Right ventricle myocardium inferior (tissue), 1 donor: ENCODE measurements at regions not wholly inside any gene's neighbourhood (a gene's known extent, or its start where the extent isn't known, plus 50 kb on each side); places are given as distances from the start of the nearest gene placed in this dataset.
"Not testable (repeated sequence)": the region's sequence is repeated elsewhere in the genome, so short reads cannot be mapped to it uniquely, and the experiment has no call there.

Source experiments
- ATAC-seq: fragments of 200-7000 bp; cut with Tn5 transposase; one replicate; pipeline ENCODE4 v1.9.1; 2020; ENCODE audit warnings: mild to moderate bottlenecking, moderate library complexity
- DNase-seq: peaks from one replicate; pipeline ENCODE4 v3.0.0; 2021; ENCODE audit errors: missing footprints
- intact Hi-C: fragments of 100-400 bp; cut with DNase I; formaldehyde crosslinking; loops from one replicate; pipeline ENCODE4 v1.11.0; 2022
- donor health status: DM: no; HTN: yes; CAD: no; lungs with severe emphysema.

DNA sequence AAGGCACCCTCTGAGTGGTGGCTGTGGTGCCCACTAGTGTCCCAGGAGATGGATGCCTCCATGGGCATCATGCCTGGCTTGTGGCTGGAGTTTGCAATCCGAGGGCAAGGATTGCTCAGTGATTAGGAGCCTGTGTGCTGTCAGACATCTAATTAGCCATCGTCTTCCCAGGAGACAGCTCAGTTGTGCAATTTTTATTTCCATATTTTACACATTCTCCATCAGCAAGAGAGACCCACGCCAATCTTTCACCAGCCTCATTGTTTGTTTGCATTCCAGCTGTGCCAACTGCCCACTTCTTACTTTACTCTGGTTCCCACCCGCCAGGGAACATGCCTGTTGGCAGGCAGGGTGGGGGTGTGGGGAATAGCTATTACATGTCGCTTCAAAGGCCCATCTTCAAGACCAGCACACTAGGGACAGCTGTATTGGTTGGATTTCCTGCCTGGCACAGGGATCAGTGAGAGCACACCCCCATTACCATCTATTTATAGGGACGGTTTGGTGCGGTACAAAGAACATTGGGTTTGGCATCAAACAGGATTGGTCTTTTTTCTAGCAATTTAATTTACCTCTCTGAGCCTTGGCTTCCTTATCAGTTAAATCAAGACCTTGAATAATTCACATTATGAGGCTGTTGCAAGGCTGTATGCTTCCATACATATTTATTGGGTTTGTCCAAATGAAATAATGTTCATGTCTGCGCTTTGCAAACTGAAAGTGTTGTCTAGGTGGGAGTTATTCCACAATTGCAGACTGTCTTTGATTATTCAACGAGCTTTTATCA, 80.7 kb upstream of the NAV2 start:
- ATAC-seq (no peak), DNase-seq (no peak)
- intact Hi-C loops = no loop called here

DNA sequence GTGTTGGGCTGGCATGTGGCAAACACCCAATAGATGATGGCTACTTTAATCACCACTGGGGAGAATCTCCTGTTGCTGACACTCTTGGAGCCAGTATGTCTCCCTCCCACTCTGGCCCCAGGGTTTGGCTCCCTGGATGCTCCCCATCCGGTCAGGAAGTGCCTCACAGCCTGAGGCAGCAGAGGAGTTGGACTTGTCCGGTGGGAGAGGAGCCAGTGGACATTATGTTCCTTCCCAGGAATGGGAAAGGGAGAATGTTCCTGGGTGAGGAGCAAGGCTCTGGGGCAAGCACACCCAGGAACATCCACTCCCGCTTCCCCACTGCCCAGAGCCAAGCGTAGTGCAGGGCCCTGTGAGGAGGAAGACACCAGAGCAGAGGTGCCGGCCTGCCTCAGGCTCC, 84.6 kb upstream of the NAV2 start:
- DNase-seq = peak; percentile 86
- ATAC-seq = peak; percentile 93
- intact Hi-C loops = loop anchor here (5.0 kb wide), 1 partner anchor 84 kb away; the partner anchor contains the start of gene NAV2

DNA sequence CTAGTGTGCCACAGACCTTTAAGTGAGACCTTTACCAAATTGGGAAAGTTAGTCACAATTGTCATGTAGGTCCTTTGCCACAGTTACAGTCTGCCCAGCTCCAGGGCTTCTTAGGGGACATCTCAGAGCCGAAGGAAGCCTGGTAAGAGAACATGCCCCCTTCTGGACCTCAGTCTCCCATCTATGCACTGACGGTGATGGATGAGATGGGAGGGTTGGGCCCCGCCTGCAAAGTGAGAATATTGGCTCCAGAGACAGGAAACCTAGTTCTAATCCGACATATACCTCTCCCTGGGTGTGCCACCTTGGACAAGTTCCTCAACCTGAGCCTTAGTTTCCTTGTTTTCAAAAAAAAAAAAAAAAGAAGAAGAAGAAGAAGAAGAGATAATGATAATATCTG, 85.1 kb upstream of the NAV2 start:
- intact Hi-C loops = loop anchor here (5.0 kb wide), 1 partner anchor 85 kb away; the partner anchor contains the start of gene NAV2
- no peak for ATAC-seq
- no peak for DNase-seq

DNA sequence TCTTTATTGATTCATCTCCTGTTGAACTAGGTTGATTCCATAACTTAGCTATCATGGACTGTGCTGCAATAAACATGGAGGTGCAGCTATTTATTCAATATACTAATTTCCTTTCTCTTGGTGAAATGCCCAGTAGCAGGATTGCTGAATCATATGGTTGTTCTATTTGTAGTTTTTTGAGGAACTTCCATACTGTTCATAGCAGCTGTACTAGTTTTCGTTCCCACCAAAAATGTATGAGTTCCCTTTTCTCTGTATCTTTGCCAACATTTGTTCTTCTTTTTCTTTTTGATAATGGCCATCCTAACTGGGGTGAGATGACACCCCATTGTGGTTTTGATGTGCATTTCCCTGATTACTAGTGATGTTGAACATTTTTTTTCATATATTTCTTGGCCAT, 87.2 kb upstream of the NAV2 start:
- no peak for ATAC-seq
- DNase-seq = no peak
- intact Hi-C loops = loop anchor here (5.0 kb wide), 1 partner anchor 87 kb away; the partner anchor contains the start of gene NAV2

DNA sequence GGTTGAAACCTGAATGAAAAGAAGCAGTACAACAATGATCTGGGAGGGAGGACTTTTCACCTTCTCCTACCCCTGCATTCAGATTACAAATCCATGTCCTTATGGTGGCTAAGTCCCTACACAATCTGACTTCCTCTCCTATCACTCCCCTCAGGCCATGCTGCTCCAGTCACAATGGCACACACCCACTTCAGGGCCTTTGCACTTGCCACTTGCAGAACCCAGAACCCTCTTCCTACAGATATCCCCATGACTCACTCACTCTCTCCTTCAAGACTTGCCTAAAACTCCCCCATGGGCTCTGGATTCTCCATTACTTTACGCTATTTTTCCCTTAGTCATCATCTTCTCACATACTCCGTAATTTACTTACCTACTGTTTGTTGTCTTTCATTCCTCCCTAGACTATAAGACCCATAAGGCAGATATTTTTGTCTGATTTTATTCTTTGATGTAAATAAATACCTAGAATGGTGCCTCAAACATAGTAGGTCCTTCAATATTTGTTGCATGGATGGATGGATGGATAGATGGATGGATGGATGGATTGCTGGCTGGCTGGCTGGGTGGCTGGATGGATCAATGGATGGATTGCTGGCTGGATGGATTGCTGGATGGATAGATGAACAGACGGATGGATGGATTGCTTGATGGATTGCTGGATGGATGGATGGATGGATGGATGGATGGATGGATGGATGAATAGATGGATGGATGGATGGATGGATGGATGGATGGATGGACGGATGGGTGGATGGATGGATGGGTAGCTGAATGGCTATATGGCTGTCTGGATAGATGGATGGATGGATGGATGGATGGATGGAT, 94.7 kb upstream of the NAV2 start:
- intact Hi-C loops = no loop called here
- no peak for ATAC-seq
- no peak for DNase-seq

DNA sequence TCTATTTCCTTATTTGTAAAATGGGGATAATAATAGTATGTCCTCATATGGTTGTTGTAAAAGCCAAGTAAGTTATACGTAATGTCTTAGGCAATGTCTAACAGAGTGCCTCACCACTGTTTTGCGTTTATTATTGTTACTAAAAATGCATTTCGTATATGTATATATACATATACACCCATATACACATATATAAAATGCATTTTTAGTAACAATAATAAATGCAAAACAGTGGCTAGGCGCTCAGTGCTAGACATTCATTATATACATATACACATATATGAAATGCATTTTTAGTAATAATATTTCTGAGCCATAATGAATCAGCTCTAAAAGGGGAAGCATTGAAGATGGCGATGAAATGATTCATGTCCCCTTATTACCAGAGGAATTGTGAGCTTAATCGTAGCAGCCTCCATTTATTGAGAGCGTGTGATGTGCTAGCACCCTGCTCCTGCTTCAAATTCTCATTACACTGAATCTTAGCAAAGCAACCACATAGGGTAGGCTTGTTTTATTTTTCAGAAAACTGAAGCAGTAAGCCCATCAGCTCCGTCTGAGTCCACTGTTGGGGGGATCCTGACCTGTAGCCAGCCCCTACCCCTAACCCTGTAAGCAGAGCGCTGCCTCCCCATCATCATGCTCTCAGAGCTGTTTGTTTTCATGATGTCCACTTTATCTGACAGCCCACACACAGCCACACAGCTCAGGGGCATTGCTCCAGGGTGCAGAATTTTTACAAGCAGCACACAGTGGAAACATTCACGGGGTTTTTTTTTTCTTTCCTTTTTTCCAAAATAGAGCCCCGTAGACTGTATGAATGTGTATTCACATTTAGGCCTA, 97.1 kb upstream of the NAV2 start:
- ATAC-seq = no peak
- intact Hi-C loops = no loop called here
- no peak for DNase-seq

DNA sequence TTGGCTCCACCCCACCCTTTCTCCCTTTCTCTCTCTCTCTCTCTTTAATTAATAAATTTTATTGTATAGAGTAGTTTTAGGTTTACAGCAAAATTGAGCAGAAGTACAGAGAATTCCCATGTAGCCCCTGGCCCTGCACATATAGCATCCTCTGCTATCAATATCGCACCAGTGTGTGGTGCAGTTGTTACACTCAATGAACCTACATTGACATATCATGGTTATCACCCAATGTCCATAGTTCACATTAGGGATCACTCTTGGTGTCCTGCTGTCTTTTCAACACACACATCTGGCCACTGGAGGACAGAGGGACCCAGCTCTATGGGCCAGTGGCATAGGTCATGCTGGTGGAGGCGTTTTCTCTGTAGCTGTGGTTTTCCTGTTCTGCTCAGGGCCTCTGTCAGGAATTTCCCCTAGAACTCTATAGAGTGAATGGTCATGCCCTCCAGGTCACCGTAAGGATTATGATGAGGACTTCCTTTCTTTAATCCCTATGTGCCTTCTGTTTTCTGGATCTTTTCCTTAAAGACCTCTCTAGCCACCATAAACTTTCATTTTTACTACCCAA, 98.2 kb upstream of the NAV2 start:
- intact Hi-C loops = no loop called here
- no peak for ATAC-seq
- no peak for DNase-seq

DNA sequence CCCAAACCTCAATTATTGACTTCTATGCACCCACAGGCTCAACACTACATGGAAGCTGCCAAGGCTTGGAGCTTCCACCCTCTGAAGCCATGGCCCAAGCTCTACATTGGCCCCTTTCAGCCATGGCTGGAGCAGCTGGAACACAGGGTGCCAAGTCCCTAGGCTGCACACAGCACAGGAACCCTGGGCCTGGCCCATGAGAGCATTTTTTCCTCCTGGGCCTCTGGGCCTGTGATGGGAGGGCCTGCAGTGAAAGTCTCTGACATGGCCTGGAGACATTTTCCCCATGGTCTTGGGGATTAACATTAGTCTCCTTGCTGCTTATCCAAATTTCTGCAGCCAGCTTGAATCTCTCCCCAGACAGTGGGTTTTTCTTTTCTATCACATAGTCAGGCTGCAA, 100.6 kb upstream of the NAV2 start:
- intact Hi-C loops, ATAC-seq, DNase-seq: not testable (repeated sequence)

DNA sequence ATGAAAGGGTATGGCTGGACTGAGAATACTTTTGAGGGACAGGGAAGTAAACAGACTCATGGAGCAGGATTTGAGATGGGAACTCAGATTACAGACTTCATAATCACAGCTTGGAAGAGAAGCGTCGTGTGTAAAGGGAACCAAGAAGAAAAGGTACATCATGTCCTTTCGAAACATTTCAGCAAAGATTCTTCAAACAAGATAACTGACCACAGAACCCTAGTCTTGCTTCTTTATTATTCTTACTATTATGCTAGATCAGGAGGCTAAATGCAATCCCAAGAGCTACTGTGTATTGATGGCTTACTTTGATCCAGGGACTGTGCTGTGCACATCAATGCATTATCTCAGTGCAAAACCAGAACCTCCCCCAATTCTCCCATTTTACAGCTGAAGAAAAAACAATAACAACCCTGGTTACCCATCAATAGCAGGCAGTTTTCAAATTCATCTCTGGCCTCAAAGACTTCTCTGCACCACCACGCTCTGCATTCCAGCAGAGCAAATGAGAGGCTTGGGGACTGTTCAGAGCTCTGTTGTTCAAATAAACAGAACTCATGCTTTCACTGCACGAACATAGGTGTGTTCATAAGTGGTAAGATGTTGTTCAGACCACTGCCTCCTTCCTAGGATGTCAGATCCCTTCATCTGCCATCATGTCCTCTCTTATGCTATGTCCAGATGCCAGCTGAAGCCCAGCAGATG, 104.8 kb upstream of the NAV2 start:
- intact Hi-C loops = no loop called here
- ATAC-seq = no peak
- DNase-seq = no peak

DNA sequence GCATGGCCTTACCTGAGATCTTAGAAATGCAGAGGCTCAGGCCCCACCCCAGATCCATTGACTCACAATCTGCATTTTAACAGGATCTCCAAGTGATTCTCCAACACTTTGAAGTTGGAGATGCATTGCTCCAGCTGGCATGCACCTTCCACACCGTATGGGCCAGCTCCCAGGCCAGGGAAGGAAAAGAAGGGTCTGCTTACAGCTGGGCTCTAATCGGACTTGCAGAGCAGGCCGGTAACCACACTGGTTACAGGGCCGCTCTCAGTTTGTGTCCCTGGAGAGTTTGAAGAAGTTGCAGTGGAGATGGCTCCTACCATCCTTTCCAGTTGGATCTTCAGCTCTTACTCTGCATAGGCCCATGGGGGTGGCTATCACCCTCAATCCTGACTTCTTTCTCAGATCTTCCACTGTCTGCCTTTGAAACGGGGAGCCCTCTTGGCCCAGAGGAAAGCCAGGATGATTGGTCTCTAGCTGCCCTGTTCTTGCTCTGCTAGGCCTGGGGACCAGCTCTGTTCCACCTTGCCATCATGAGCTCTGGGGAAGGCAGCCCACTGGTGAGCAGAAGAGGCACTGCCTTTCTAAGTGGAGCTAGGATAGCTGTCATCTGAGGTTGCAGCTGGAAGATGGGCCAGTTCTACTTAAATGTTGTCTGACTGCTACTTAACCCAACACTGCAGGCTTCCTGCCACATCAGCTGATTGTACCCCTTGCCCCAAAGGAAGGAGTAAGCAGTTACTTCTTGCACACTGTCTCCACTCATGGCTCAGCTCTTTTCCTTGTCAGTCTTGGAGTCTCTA, 105.6 kb upstream of the NAV2 start:
- no peak for DNase-seq

DNA sequence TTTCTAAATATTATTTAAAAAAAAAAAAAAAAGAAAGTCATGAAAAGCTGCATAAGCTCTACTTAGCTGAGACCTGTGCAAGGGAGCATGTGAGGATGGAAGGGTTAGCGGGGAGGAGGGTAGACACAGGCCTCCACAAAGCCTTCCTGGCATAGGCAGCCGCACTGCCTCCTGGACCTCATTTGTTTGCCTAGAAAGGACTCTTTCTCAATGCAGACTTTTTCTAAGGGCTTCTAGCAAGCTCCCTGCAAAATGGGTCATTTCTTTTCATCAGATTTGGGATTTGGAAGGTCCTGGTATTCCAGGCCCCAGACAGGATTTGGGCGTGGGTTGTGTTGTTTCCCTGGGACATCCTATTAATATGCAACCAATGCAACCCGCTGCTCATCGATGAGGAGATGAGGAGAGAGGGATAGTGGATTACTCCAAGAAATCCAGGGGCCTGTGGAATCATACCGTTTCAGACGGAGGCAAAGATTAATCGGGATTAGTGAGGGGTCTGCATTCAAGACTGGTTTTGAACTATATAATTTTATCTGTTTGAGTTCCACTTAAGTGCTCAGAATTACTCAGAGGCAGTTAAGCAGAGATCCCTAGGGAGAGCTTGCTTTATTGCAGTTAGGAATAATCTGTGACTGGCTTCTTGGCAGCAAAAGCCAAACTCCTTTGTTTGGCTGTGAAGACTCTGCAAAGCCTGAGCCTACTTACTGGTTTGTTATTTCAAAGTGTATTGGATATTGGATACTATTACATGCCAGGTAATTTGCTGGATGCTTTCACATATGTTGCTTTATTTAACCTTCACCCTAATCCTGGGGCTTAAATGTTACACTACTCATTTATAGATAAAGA, 106.9 kb upstream of the NAV2 start:
- intact Hi-C loops = no loop called here
- peak; percentile 74 for ATAC-seq
- DNase-seq = no peak

More for the DNA sequence above, 105.6 kb upstream of the NAV2 start:
- no peak for ATAC-seq
- intact Hi-C loops = no loop called here

DNA sequence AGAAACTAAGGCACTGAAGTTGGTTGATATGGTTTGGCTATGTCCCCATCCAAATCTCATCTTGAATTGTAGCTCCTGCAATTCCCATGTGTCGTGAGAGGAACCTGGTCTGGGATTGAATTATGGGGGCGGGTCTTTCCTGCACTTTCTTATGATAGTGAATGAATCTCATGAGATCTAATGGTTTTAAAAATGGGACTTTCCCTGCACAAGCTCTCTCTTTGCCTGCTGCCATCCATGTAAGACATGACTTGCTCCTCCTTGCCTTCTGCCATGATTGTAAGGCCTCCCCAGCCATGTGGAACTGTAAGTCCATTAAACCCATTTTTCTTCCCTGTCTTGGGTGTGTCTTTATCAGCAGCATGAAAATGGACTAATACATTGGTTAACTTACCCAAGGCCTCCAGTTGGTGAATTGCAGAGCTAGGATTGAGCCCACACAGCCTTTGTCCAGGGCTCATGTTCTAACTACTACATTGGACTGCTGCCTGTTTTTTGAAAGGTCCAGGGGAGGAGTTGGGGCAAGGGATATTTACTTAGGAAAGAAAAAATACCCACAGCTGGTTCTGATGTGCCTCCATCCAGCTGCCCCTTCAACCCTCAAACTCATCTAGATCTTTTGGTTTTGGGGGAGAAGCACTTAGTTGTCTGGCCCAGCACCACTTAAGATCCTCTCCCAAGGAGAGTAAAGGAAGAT, 107.8 kb upstream of the NAV2 start:
- intact Hi-C loops = no loop called here
- DNase-seq = no peak
- no peak for ATAC-seq

DNA sequence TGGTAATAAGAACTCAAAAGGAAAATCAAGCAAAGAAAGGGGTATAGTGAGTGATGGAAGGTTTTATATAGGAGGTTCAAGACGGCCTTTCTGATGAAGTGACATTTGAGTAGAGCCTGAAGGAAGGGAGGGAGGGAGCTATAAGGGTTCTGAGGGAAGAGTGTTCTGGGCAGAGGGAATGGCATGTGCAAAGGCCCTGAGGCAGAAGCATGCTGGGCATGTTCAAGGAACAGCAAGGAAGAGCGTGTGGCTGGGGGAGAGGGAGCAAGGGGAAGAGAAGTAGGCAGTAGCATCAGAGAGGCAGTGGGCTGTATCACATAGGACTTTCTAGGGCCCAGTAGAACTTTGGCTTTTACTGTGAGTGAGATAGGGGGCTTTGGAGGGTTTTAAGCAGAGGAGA, 108.9 kb upstream of the NAV2 start:
- intact Hi-C loops = no loop called here
- no peak for DNase-seq
- ATAC-seq = no peak

DNA sequence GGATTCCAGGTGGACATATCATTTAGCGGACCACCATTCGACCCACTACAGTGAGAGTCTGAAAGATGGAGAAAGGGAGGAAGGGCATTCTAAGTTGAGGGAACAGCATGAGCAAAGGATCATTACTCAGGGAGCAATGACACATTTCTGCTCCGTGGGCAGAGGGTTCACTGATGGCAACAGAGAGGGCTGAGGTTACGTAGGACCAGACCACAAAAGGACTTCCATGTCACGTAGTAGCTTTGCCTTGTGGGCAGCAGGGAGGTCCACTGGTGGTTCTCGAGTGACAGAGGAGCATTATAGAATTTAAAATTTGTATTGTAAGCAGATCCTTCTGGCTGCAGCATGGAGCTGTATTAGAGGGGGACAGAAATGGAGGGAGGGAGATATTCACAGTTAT, 109.7 kb upstream of the NAV2 start:
- ATAC-seq (no peak), DNase-seq (no peak)
- intact Hi-C loops = no loop called here

DNA sequence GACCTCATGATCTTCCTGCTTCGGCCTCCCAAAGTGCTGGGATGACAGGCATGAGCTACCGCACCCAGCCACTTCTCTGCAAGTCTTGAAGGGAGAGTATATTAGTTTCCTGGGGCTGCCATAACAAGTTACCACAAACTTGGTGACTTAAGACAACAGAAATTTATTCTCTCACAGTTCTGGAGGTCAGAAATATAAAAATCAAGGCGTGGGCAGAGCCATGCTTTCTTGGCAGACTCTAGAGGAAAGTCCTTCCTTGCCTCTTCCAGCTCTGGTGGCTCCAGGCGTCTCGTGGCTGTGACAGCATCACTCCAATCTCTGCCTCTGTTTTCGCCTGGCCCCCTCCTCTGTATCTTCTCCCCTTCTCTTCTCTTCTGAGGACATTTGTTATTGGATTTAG, 110.2 kb upstream of the NAV2 start:
- no peak for DNase-seq
- intact Hi-C loops = no loop called here
- ATAC-seq = no peak

DNA sequence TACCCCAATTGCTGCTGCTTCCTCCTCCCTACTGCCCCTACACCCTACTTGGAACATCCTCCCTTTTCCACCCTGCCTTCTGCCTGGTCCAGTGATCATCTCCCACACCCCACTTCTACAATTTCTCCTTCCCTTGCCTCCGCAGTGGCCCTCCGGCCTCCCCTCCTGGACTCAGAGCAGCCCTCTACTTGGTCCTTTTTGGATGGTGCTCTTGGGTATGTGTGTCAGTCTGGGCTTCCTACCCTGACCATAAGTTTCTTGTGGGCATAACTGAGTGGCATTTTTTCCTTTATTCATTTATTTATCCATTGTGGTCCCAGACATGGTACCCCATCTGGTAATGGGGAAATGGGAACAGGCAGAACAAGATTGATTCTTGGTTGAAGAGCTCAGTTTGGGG, 111.4 kb upstream of the NAV2 start:
- DNase-seq (no peak), ATAC-seq (no peak)
- intact Hi-C loops = no loop called here
